Kidney (tissue), 13 donors: ENCODE measurements at regions not wholly inside any gene's neighbourhood (a gene's known extent, or its start where the extent isn't known, plus 50 kb on each side); places are given as distances from the start of the nearest gene placed in this dataset.
A peak's percentile ranks its signal among the peaks of the same experiment; 100 is the strongest.

Experiments
- DNase-seq, 5 donors: peaks; one replicate each; pipeline ENCODE4 v3.0.0-alpha.2; 2013 to 2020
- FAIRE-seq: peaks from 2 replicates; lab custom pipeline; 2012; peaks lifted over from hg19 to GRCh38; lab: Jason Lieb, UNC
- H3K27ac ChIP-seq, 2 donors: one replicate each; pipeline ENCODE4 v1.7.0; 2013; ENCODE audit warnings: low read depth in 2 of 2, low read length in 2 of 2, inconsistent platforms in 1 of 2
- H3K27me3 ChIP-seq: one replicate; pipeline ENCODE4 v1.7.1; 2013; ENCODE audit warnings: low read length, inconsistent platforms; ENCODE audit not compliant: control insufficient read depth, insufficient read depth
- H3K36me3 ChIP-seq, 3 donors: one replicate each; pipeline versions ENCODE4 v1.7.0 to v1.7.1; 2013; ENCODE audit warnings: low read length in 3 of 3, control low read depth in 1 of 3, inconsistent platforms in 1 of 3; ENCODE audit not compliant: insufficient read depth in 3 of 3, control insufficient read depth in 2 of 3
- H3K4me1 ChIP-seq, 3 donors: one replicate each; pipeline versions ENCODE4 v1.7.0 to v1.7.1; 2013; ENCODE audit warnings: low read length in 3 of 3, inconsistent platforms in 1 of 3, low read depth in 1 of 3; ENCODE audit not compliant: control insufficient read depth in 2 of 3, insufficient read depth in 2 of 3
- H3K4me3 ChIP-seq, 3 donors: one replicate each; pipeline versions ENCODE4 v1.7.0 to v1.8.1; 2013; ENCODE audit warnings: low read length in 3 of 3, control low read depth in 1 of 3, inconsistent platforms in 1 of 3
- H3K9ac ChIP-seq, 3 donors: one replicate each; pipeline versions ENCODE4 v1.7.0 to v1.7.1; 2013; ENCODE audit warnings: low read length in 3 of 3, control low read depth in 1 of 3, inconsistent platforms in 1 of 3
- H3K9me3 ChIP-seq, 3 donors: one replicate each; pipeline versions ENCODE4 v1.7.0 to v1.7.1; 2013; ENCODE audit warnings: low read length in 3 of 3, control low read depth in 1 of 3, inconsistent platforms in 1 of 3; ENCODE audit not compliant: control insufficient read depth in 2 of 3, insufficient read depth in 1 of 3
- intact Hi-C: fragments of 100-400 bp; cut with DNase I; formaldehyde crosslinking; loops from one replicate; pipeline ENCODE4 v1.11.1; 2022
- TF ChIP-seq, protein P1 (sequence below): IDR thresholded peaks from 3 replicates; pipeline ENCODE4 v1.5.1; 2012; ENCODE audit warnings: mild to moderate bottlenecking, moderate library complexity, borderline replicate concordance; ENCODE audit not compliant: insufficient read depth; ENCODE audit errors: extremely low read depth
- donor health status: control.
- donor health status: control.
- donor health status: control.
- donor health status: control.
- donor health status: control.
- donor health status: DM: yes; HTN: yes; CAD: no.
- donor health status: Normal renal cell carcinoma (clear cell type).

DNA sequence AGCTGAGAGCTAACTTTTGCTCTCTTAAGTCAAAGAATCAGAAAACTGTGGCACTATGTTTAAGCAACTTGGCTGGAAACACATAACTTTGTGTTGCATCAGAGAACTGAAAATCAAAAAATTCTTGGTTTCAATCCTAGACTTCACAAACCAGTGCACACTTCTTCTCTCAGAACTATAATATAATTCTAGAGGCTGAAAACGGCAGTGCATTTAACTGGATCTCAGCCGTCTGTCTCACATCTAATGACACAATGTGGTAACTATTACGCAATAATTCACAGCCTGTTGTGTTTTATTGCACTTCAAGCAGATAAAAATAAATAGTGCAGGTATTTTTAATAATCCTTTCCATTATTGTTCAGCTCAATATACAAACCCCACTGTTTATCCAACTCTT lies 260.6 kb upstream of the DIAPH2 start:
- Histone ChIP-seq H3K27ac (no peak overlapping the region), H3K9ac (no peak overlapping the region), H3K9me3 (no peaks in the 10 kb centered on the region), H3K27me3 (no peaks in the 10 kb centered on the region), H3K4me3 (no peak overlapping the region), H3K4me1 (no peaks in the 10 kb centered on the region), H3K36me3 (no peaks in the 10 kb centered on the region)
- intact Hi-C loops, result no loop called here
- FAIRE-seq (no peak), DNase-seq (peak in 1 of 5 donors; percentile 8)
- TF ChIP-seq, protein P1, sequence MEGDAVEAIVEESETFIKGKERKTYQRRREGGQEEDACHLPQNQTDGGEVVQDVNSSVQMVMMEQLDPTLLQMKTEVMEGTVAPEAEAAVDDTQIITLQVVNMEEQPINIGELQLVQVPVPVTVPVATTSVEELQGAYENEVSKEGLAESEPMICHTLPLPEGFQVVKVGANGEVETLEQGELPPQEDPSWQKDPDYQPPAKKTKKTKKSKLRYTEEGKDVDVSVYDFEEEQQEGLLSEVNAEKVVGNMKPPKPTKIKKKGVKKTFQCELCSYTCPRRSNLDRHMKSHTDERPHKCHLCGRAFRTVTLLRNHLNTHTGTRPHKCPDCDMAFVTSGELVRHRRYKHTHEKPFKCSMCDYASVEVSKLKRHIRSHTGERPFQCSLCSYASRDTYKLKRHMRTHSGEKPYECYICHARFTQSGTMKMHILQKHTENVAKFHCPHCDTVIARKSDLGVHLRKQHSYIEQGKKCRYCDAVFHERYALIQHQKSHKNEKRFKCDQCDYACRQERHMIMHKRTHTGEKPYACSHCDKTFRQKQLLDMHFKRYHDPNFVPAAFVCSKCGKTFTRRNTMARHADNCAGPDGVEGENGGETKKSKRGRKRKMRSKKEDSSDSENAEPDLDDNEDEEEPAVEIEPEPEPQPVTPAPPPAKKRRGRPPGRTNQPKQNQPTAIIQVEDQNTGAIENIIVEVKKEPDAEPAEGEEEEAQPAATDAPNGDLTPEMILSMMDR, result no peak

GRCh38 chrX:96425200-96425599 lies 259.4 kb upstream of the DIAPH2 start:
- DNase-seq (no peak), FAIRE-seq (no peak)
- Histone ChIP-seq H3K4me1 (no peaks in the 10 kb centered on the region), H3K9me3 (no peaks in the 10 kb centered on the region), H3K9ac (no peak overlapping the region), H3K27me3 (no peaks in the 10 kb centered on the region), H3K4me3 (no peak overlapping the region), H3K36me3 (no peaks in the 10 kb centered on the region), H3K27ac (no peak overlapping the region)
- TF ChIP-seq, protein P1, result no peak
- intact Hi-C loops, result no loop called here

DNA sequence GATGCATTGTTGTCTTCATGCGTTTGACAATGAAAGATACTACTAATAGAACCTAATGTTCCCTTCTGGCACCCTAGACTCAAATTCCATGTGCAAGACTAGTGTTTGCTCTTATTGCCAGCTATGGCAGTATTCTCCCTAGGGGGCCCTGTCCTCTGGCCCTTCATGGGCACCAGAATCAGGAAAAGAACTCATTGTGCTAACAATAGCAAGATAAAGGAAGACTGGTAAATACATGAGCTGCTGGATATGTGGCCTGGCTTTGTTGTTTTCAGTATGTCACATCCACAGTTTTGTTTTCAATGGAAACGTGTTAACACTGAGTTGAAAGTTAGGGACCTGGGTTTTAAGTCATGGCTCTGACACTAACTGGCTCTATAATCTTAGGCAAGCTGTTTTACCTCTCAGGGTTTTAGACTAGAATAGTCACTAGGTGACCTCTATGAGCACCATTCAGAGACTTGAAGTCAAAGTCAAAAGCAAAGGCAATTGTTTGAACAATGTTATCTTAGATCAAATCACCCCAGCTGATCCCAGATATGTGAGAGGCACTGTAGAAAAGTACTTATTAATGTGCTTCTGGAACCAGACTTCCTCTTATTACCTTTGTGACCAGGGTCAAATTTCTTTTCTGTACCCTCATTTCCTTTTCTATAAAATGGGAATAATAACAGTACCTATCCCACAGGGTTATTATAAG lies 253.7 kb upstream of the DIAPH2 start:
- no peak overlapping the region for H3K9ac ChIP-seq
- H3K27ac ChIP-seq, result no peak overlapping the region
- TF ChIP-seq, protein P1, result no peak
- H3K4me3 ChIP-seq, result no peak overlapping the region
- intact Hi-C loops, result no loop called here
- FAIRE-seq (no peak), DNase-seq (no peak)
- no peaks in the 10 kb centered on the region for H3K36me3 ChIP-seq
- no peaks in the 10 kb centered on the region for H3K9me3 ChIP-seq
- H3K27me3 ChIP-seq, result no peaks in the 10 kb centered on the region
- H3K4me1 ChIP-seq, result no peaks in the 10 kb centered on the region

GRCh38 chrX:96432647-96433046 lies 252.0 kb upstream of the DIAPH2 start:
- intact Hi-C loops, result no loop called here
- DNase-seq (no peak), FAIRE-seq (no peak)
- Histone ChIP-seq H3K27ac (no peak overlapping the region), H3K4me1 (no peaks in the 10 kb centered on the region), H3K4me3 (no peak overlapping the region), H3K27me3 (no peaks in the 10 kb centered on the region), H3K9ac (no peak overlapping the region), H3K9me3 (no peaks in the 10 kb centered on the region), H3K36me3 (no peaks in the 10 kb centered on the region)
- TF ChIP-seq, protein P1, result no peak
